ENCODE measurements at regions not wholly inside any gene's neighbourhood (a gene's known extent, or its start where the extent isn't known, plus 50 kb on each side); places are given as distances from the start of the nearest gene placed in this dataset.

- TF ChIP-seq POLR2AphosphoS2 (IDR thresholded peaks at IDR 0.05; ENCODE audit: low read depth, low read length) (no peak), CTCF (IDR thresholded peaks at IDR 0.05 in 2 of 3, conservative IDR thresholded peaks at IDR 0.05 in 1 of 3; ENCODE audit: control insufficient read depth in 2 of 3, extremely low read depth in 1 of 3, insufficient read depth in 1 of 3, low read depth in 3 of 3, low read length in 3 of 3) (no peak), CREB1 (IDR thresholded peaks at IDR 0.05; ENCODE audit: low read depth) (no peak), RAD21 (IDR thresholded peaks at IDR 0.05; ENCODE audit: insufficient read depth, low read depth, low read length) (no peak), IRF4 (IDR thresholded peaks at IDR 0.05; ENCODE audit: low read depth, low read length) (no peak), ZNF207 (IDR thresholded peaks at IDR 0.05; ENCODE audit: borderline replicate concordance) (no peak), SIN3A (IDR thresholded peaks at IDR 0.05; ENCODE audit: low read depth, low read length) (no peak), CBX5 (IDR thresholded peaks at IDR 0.05; ENCODE audit: low read depth) (no peak), MAX (IDR thresholded peaks at IDR 0.05; ENCODE audit: low read depth, low read length) (no peak), LARP7 (IDR thresholded peaks at IDR 0.05) (no peak), ESRRA (IDR thresholded peaks at IDR 0.05; ENCODE audit: low read length) (no peak), EP300 (IDR thresholded peaks at IDR 0.05; ENCODE audit: borderline replicate concordance in 1 of 2, control insufficient read depth in 1 of 2, low read depth in 2 of 2, low read length in 2 of 2) (no peak), KDM1A (IDR thresholded peaks at IDR 0.05; ENCODE audit: borderline replicate concordance) (no peak), EZH2 (IDR thresholded peaks at IDR 0.05; ENCODE audit: borderline replicate concordance, control insufficient read depth, low read depth, low read length) (no peak)
Measured at GRCh38 chr5:159609359-159609758, 279.1 kb upstream of the IL12B start.

Data from GM12878 (cell line).